ENCODE measurements at regions not wholly inside any gene's neighbourhood (a gene's known extent, or its start where the extent isn't known, plus 50 kb on each side); places are given as distances from the start of the nearest gene placed in this dataset.
A peak's percentile ranks its signal among the peaks of the same experiment; 100 is the strongest.
"Not testable (repeated sequence)": the region's sequence is repeated elsewhere in the genome, so short reads cannot be mapped to it uniquely, and the experiment has no call there.

DNA sequence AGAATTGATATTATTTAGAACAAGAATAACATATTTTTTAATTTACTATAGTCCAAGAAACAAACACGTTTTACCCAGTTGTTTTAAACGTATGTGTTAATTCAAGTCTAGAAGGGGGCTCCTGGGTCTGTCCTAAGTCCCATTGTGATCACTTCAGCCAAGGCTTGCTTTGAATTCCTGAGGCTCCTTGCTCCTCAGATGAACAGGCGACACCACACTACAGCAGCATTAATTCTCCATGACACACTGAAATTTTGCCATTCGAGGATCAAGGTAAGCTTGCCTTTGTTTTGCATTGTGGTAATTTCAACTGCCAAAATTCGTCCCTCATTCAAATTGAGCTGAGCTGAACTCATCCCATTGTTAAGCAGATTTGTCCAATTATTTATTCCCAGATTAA lies 1442.6 kb downstream of the SLITRK5 start:
- ATAC-seq (ENCODE audit: poor library complexity) (no peak), DNase-seq (no peak)
- intact Hi-C loops (cut with DNase I), result no loop called here

GRCh38 chr13:89115307-89115706 lies 1444.1 kb downstream of the SLITRK5 start:
- DNase-seq (no peak), ATAC-seq (ENCODE audit: poor library complexity) (no peak)
- intact Hi-C loops (cut with DNase I), result no loop called here

- no peak for ATAC-seq (ENCODE audit: poor library complexity)
- no peak for DNase-seq
- intact Hi-C loops (cut with DNase I), result no loop called here
Observed at GRCh38 chr13:89136678-89137077, 1465.5 kb downstream of the SLITRK5 start.

GRCh38 chr13:89150362-89150761 lies 1479.2 kb downstream of the SLITRK5 start:
- ATAC-seq (ENCODE audit: poor library complexity), result no peak
- no peak for DNase-seq
- intact Hi-C loops (cut with DNase I), result no loop called here

GRCh38 chr13:89153941-89154340 lies 1482.8 kb downstream of the SLITRK5 start:
- DNase-seq (no peak), ATAC-seq (ENCODE audit: poor library complexity) (no peak)
- intact Hi-C loops (cut with DNase I), result no loop called here

DNA sequence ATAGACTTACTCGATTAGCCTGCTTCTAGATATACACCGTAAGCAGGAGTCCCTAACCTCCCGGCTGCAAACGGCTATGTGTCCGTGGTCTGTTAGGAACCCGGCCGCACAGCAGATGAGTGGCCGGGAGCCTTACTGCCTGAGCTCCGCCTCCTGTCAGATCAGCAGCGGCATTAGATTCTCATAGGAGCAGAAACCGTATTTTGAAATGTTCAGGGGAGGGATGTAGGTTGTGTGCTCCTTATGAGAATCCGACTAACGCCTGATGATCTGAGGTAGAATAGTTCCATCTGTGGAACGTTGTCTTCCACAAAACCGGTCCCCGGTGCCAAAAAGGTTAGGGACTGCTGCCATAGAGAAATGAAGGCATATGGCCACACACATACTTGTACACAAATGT lies 1491.9 kb downstream of the SLITRK5 start:
- intact Hi-C loops (cut with DNase I), result no loop called here
- ATAC-seq (ENCODE audit: poor library complexity) (no peak), DNase-seq (no peak)

- ATAC-seq (ENCODE audit: poor library complexity) (no peak), DNase-seq (no peak)
- intact Hi-C loops (cut with DNase I), result no loop called here
Observed at GRCh38 chr13:89165685-89166084, 1494.5 kb downstream of the SLITRK5 start.

DNA sequence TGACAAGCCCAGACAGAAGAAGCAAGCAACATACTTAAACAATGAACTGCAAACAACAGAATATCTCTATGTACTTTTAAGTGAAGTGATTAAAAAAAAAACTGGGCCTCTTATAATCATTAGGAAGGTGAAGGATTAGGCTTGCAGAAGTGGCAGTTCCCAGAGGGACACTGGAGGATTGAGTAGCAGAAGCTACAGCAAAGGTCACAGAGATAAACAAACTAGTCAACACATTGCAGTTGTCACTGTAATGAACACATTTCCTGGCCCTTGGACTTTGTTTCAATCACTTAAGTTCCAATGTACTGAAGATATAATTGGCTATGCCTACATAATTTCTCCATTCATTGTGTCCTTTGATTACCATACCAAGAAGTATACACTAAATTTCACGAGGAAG lies 1498.8 kb downstream of the SLITRK5 start:
- intact Hi-C loops (cut with DNase I), result no loop called here
- no peak for DNase-seq
- ATAC-seq (ENCODE audit: poor library complexity), result peak; percentile 74

DNA sequence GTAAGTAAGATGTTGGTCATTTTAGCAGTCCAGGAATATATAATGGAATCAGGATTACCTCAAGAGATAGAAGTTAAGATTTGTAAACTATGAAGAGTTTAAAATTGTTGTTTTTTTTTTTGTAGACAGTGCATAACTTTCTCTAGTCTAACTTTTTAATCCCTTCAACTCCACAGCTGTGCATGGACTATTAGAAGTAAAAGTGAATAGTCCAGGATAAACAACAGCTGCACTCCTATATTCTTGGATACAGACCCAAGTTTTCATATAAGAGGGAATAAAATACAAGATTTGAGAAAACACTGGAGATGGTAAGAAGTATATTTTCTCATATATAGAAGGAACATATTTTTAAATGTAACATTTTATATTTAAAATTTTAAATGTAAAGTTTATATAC lies 1509.9 kb downstream of the SLITRK5 start:
- no peak for ATAC-seq (ENCODE audit: poor library complexity)
- intact Hi-C loops (cut with DNase I), result no loop called here

DNA sequence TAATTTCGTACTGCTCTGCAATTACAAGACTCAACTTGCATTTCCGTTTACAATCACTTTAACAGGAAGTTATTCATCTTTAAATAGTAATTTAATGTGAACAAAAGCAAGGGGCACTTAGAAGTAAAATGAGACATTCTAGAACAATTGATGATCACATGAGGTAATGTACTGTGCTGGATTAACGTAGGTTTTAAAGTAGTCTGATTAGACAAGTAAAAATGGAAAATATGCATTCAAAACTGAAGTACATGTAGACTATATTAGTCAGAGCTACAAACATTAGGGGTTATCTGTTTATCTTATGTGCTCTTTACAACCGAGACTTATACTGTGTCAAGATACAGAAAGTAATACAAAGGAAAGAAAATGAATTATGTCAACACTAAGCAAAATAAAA lies 1528.0 kb downstream of the SLITRK5 start:
- no peak for DNase-seq
- no peak for ATAC-seq (ENCODE audit: poor library complexity)
- intact Hi-C loops (cut with DNase I), result no loop called here

More for the DNA sequence above, 1509.9 kb downstream of the SLITRK5 start:
- no peak for DNase-seq

- intact Hi-C loops (cut with DNase I), result no loop called here
- ATAC-seq (ENCODE audit: poor library complexity), result no peak
- no peak for DNase-seq
Observed at GRCh38 chr13:89204435-89204834, 1533.3 kb downstream of the SLITRK5 start.

DNA sequence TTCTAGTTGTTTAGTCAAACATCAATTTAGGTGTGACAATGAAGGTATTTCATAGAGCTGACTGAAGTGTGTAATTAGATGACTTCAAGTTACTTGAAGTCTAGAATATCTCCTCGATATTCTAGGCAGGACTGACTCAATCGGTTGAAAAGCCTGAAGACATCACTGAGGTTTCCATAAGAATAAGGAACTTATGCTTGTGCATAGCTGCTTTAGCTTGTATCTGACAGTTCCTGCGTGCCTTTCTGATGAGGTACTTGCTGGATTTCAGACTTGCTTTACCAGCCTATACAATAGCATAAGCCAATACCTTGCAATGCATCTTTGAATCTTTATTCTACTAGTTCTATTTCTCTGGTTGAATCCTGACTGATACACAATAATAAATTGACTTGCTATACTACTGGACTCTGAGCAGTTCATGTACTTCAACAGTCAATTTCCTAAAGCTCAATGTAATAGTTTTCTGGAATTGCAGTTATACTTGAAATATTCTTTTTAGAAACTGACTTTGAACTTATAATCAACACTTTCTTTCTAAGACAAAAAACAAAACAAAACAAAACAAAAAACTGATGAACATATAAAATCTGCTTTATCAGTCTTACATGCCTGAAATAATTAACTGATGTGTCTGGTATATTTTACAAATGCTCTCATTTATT lies 1534.8 kb downstream of the SLITRK5 start:
- no peak for DNase-seq
- ATAC-seq (ENCODE audit: poor library complexity), result no peak
- intact Hi-C loops (cut with DNase I), result no loop called here

GRCh38 chr13:89212186-89212585 lies 1541.0 kb downstream of the SLITRK5 start:
- no peak for ATAC-seq (ENCODE audit: poor library complexity)
- intact Hi-C loops (cut with DNase I), result no loop called here
- DNase-seq, result no peak

DNA sequence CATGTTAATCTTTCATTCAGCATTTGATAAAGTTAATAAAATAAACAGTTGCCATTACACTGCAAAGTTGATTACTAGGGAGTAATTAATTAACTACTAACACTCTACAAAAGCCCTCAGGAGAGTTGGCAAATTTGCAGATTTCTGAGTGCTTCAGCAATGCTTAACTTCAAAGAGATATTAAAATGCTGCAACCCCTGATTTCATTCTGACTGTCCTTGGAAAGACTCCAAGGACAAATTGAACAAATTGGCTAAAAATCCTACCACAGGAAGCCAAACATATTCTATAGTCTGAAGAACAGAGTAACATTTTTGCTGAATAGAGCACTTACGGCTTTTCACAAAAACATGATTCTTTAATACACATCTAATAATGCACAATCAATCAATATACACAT lies 1543.0 kb downstream of the SLITRK5 start:
- intact Hi-C loops (cut with DNase I), result no loop called here
- ATAC-seq (ENCODE audit: poor library complexity), result no peak
- DNase-seq, result no peak

DNA sequence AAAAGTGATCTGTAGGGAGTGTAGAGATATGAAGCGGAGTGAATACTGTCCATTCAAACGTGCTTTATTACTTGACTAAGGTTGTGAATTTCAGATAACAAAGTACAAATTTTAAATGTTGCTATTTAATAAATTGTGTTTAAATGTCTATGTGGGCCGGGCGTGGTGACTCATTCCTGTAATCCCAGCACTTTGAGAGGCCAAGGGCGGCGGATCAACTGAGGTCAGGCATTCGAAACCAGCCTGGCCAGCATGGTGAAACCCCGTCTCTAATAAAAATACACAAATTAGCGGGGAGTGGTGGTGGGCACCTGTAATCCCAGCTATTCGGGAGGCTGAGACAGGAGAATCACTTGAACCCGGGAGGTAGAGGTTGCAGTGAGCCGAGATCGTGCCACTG lies 1544.1 kb downstream of the SLITRK5 start:
- ATAC-seq (ENCODE audit: poor library complexity); DNase-seq; intact Hi-C loops (cut with DNase I): not testable (repeated sequence)

GRCh38 chr13:89217813-89218212 lies 1546.6 kb downstream of the SLITRK5 start:
- DNase-seq (no peak), ATAC-seq (ENCODE audit: poor library complexity) (no peak)
- intact Hi-C loops (cut with DNase I), result no loop called here

GRCh38 chr13:89221557-89222158 lies 1550.5 kb downstream of the SLITRK5 start:
- intact Hi-C loops (cut with DNase I), result no loop called here
- no peak for DNase-seq
- ATAC-seq (ENCODE audit: poor library complexity), result no peak

GRCh38 chr13:89227356-89227755 lies 1556.2 kb downstream of the SLITRK5 start:
- DNase-seq (no peak), ATAC-seq (ENCODE audit: poor library complexity) (no peak)
- intact Hi-C loops (cut with DNase I), result no loop called here

DNA sequence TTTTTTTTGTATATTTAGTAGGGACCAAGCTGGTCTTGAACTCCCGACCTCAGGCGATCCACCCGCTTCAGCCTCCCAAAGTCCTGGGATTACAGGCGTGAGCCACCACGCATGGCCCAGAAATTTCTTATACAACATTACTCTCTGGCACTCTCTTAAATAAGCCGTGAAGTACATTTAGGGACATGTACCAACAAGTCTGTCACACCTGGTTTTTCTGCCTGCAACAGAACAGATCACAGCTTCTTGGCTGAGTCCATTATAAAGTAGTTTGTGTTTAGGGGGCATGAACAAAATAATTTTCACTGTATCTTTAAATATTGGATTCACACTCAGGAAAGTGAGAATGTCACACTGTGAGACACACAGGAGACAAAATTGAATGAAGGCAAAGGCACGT lies 1567.3 kb downstream of the SLITRK5 start:
- intact Hi-C loops (cut with DNase I), result no loop called here

DNA sequence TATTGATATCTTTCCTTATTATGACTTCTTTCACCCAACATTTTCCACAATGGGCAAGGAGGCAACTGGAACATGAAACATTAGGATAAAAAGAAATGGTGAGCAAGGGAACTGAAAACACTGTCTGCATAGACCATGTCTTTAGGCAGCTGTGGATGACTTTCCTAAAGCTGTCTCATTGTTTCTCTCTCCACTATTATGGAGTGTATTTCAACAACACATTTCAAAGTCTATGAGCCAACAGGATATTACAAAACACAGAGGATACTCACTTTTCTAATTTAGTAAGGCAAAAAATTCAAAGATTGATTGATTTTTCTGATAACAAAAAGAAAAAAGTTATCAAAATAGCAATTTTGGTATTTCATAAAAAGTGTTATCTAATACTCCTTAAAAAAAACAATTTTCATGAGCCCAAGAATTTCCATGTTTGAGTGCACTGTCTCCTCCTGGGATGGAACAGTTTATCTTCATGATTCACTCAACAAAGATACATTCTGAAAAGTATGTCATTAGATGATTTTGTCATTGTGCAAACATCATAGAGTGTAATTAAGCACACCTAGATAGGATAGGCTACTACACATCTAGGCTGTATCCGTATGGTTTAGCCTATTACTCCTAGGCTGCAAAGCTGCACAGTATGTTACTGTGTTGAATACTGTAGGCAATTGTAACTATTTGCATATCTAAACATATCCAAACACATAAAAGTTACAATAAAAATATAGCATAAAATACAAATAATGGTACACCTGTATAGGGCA lies 1568.4 kb downstream of the SLITRK5 start:
- DNase-seq, result no peak
- no peak for ATAC-seq (ENCODE audit: poor library complexity)
- intact Hi-C loops (cut with DNase I), result no loop called here

More for the DNA sequence above, 1567.3 kb downstream of the SLITRK5 start:
- no peak for ATAC-seq (ENCODE audit: poor library complexity)
- DNase-seq, result no peak

All from Right ventricle myocardium superior (tissue), 1 donor.